8988T (cell line): ENCODE measurements at regions not wholly inside any gene's neighbourhood (a gene's known extent, or its start where the extent isn't known, plus 50 kb on each side); places are given as distances from the start of the nearest gene placed in this dataset.

Source experiments
- DNase-seq: peaks from one replicate; pipeline ENCODE4 v3.0.0; 2011

GRCh38 chr12:98151105-98151590 is 364.2 kb upstream of the TMPO start:
- no peak for DNase-seq

- no peak for DNase-seq
Measured at GRCh38 chr12:98151984-98152383, 363.4 kb upstream of the TMPO start.

DNA sequence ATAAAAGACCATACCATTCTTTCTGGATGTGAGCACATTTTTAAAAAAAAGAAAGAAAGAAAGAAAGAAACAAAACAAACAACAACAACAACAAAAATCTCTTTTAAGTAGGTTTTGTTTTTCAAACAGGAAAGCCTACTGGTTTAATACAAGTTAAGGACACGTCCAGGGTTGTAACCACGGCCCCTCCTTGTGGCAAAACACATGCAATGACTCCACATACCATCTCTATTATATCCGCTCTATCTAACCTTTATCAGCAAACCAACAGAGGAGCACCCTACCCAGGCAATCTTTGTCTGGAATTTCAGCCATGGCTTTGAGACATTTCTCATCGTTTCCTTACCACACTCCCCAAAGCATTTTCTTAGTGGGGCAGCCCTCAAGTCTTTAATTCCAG is 360.5 kb upstream of the TMPO start:
- DNase-seq = no peak

DNA sequence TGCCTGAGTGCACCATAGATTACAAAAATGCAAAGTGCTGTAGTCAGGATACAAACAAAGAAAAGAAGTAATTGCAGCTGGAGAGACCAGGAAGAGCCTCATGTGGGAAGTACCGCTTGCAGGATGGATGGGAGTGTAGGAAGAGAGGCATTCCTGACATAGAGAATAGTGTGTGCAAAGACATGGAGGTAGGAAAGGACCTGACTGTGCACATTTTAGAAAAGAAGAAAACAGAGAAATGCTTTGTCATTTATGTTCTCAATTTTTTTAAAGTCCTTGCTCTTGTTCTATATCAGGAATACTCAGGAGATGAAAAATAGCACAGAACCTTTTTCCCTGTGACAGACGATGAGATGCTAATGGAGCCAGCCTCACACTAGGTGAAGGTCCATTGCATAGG is 358.7 kb upstream of the TMPO start:
- no peak for DNase-seq

DNA sequence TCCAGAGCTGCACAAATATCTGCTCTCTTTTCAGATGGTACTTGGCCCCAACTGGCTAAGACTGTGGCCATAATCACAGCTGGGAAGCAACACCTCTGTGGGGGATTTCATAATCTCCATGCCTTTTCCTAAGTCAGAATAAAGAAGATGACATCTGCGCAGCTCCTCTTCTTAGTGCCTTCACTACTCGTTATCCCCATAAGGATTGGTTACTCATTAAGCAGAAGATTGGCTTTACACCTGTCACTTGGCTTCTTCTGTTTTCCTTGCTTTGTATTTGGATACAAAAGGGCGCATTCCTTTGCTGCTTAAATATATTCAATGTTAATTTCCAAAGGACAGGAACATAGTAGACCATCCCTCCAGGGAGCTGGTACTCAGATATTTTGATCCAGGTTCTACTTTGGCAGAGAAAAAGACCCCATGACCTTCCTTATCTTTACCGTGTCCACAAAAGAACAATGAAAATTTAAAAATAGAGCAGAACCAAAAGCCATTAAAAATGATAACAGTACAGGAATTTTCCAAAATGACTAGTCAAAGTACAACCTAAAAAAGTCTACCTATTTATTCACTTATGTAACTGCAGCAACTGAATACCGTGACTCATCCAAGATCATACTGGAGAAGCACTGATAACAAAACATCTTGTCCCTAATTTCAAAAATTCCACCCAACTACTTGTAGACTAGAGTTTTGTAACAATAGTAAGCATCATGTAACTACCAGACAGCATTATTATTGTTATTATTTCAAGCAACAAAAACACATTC is 352.3 kb upstream of the TMPO start:
- DNase-seq = no peak

- no peak for DNase-seq
Measured at GRCh38 chr12:98172304-98172703, 343.1 kb upstream of the TMPO start.

GRCh38 chr12:98172801-98173200 is 342.6 kb upstream of the TMPO start:
- DNase-seq = no peak

- no peak for DNase-seq
Measured at GRCh38 chr12:98173773-98174427, 341.5 kb upstream of the TMPO start.

DNA sequence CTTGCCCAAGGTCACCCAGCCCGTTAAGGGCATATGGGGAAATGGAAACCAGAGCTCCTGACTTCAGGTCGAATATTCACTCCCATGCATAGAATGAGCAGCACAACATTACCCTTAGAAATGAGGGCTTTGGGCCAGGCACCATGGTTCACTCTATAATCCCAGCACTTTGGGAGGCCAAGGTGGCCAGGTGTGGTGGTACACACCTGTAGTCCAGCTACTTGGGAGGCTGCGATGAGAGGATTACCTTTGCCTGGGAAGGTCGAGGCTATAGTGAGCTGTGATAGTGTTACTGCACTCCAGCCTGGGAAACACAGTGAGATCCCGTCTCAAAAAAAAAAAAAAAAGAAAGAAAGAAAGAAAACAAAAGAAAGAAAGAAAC is 341.0 kb upstream of the TMPO start:
- DNase-seq = no peak

DNA sequence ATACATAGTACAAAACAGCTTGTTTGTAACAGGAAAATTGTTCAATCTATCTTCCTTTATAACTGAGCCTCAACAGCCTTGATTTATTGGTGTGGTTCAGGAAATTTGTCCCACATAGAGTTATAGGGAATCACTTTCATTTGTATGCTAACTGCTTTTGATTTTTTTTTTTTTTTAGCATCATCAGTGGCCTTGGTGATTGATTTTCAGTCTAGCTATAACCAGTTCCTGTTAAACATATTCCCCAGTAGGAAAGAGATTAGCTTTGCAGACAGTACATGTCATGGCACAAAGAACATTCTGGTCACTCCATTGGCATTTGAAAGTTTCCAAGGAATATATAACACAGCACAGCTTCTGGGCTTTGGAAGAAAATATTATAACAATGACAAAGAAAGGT is 337.3 kb upstream of the TMPO start:
- DNase-seq = no peak

DNA sequence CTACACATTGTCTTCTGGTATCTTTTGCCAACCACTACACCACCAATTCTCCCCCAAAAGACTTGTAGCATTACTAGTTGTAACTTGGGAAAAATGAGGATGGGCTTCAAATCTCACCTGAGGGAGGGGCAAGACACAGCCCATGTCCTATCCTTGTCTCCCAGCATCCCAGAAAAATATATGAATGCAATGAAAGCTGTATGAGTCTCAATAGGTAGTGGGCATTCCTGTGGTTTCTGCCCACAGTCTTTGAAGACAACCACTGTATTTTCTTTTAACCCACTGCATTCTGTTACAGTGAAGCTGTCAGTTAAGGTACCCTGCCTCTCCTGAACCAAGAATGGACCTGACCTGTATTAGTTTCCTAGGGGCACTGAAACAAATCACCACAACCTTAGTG is 336.2 kb upstream of the TMPO start:
- no peak for DNase-seq

GRCh38 chr12:98180603-98181002 is 334.8 kb upstream of the TMPO start:
- no peak for DNase-seq

GRCh38 chr12:98182821-98183220 is 332.6 kb upstream of the TMPO start:
- no peak for DNase-seq

DNA sequence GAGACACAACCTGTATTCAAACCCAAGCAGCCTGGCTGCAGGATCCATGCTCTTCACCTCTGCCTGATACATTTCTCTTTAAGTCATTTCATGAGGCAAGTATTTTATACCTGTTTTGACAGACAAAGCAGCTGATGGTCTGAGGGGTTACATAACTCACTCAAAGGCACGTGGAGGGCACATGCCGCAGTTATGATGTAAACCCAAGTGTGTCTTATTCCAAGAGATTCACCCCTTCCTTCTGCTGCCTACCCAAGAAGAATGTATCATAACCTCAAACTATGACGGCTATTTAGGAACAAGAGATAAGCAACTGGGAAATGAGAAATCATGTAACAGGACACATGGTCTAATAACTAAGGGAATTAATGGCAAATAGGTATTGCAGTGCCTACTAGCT is 329.8 kb upstream of the TMPO start:
- no peak for DNase-seq

GRCh38 chr12:98188650-98189077 is 326.7 kb upstream of the TMPO start:
- DNase-seq = no peak

DNA sequence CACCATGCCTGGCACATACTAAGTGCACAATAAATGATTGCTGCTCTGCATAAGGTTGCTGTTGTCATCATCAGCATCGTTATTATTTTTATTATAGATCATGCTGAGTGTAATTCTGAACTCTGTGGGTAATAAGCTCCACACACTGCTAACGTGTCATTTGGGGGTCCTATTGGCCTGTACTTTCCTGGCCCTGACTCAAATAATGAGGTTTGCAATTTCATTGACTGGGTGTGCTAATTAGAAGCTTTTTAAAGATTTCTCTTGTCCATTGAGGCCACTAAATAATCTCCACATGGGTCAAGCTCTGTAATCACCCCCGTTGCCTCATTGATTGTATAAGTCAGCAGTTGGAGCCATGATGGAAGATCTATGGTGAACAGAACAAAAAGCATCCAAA is 320.8 kb upstream of the TMPO start:
- DNase-seq = no peak

DNA sequence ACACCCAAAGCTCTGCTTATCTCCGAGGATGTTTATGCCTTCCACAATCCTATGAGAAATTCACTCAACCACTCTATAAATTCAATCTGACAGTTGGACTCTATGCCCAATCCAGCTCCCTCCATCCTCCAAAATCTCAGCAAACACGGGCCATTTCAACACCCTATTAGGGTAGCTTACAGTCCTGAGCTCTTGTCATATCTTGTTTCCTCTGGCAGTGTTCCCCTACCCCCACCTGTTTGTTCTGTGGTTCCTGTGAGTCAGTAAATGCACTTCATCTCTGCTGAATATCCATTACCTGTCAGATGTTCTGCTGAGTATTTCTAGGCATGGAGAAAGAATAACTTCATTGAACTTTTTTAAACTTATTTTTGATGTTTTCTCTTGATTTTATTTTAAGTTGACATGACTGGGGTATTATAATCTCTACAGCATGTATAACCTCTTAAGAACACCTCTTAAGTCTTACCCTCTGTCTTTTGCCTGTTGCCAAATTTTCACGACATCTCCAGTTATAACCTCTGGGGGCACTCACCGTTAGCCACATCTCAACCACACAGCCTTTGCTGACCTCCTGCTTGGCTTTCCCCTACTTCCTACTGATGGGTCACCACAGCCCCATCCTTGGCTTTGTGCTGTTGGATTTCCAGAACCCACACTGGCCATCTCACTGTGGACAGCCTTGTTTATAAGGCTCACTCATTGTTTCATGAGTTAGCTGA is 317.0 kb upstream of the TMPO start:
- DNase-seq = no peak

- DNase-seq = no peak
Measured at GRCh38 chr12:98208816-98209215, 306.6 kb upstream of the TMPO start.

DNA sequence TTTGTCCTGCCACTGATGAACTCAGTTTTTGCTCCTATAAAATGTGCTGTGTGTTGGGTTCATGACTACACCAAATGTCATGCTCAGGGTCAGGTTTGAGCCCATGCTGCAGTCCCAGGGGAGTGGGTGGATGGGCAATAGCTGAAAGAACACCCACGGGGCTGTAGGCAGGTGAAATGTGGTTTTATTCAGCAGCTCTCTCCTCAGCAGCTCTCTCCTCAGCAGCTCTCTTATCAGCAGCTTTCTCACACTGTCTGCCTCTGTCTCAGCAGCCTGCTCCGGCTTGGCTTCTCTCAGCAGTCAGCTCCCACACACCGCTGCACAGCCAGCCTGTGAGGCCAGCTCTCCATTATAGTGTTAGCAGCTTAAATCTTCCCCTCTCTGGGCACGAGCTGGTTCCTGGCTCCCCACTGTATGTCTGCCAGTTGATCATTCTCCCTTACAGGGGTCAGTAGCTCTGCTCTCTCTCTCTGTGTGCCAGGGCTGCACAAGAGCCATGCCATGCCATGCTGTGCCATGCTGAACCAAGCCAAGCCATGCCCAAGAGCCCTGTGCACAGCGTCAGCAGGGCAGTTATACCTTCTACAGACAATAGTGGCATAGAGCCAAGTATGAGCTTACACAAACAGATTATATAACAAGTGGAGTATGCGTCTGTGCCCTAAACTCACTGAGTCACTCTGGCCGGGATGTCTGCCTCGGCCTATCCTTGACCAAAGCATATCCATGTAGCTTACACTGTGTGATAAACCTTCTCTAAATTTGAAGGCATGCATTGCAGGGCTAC is 303.3 kb upstream of the TMPO start:
- no peak for DNase-seq

GRCh38 chr12:98213556-98213955 is 301.8 kb upstream of the TMPO start:
- DNase-seq = no peak

DNA sequence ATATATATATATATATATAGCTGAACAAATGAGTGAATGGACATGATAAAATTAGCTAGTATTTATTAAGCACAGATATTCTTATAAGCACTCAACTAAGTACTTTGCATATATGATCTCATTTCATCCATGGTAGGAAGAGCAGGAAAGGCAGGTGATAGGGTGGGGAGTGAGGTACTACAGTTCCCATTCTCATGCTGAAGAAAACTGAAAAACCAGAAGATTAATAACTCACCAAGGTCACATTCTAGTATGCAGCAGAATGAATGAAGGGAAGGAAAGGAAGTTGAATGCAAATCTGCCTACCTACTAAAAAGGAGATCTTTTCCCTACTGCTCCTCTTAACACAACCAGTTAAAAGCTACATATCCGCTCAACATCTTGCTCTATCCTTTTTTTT is 298.1 kb upstream of the TMPO start:
- no peak for DNase-seq

DNA sequence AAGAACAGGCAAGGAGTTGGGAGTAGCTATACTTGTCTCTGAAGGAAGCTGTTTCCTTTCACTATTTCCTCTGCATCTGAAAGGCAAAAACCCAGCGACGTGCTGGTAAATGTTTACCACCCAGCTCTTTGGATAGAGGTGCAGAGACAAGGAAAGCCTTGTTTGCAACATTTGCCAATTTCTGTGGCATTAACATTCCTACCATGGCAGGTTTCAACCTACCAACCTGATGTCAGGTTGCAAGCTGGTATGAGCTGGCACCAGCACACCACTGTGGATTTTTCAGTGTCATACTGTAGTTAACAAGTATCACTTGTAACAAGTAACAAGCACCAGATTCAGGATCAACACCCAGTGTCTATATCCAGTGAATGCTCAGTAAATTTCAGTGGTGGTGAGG is 294.8 kb upstream of the TMPO start:
- no peak for DNase-seq

DNA sequence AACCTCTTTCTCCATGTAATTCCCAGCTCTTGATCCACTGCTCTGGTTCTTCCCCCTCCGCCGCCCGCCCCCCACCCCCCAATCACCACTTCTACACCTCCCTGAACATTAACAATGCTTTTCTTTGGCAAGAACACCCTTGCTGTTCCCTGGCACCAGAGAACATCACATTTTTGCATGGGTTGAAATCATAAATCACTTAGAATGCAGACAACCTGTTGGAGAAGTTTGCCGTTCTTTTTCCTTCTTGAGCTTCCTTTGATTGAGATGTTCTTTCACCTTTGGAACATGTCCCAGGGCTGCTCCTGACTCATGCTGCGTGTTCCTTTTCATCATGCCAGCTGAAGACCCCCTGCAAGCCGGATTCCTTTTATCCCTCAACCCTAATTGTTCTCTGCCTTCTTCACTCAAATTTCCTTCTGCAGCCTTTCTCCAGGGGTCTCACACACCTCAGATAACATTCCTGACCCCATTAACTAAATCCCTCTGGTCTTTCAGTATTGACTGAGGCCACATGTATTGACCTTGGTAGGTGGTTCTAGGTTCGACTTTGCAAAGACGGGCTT is 294.1 kb upstream of the TMPO start:
- no peak for DNase-seq
